ENCODE measurements at regions not wholly inside any gene's neighbourhood (a gene's known extent, or its start where the extent isn't known, plus 50 kb on each side); places are given as distances from the start of the nearest gene placed in this dataset.

- TF ChIP-seq CSDC2 (CRISPR knock-in tag; IDR thresholded peaks at IDR 0.05) (no peak), ZFP3 (CRISPR knock-in tag; IDR thresholded peaks at IDR 0.05) (no peak), ARNTL (CRISPR knock-in tag; IDR thresholded peaks at IDR 0.05; ENCODE audit: borderline replicate concordance, low read depth) (no peak), PATZ1 (CRISPR knock-in tag; IDR thresholded peaks at IDR 0.05; ENCODE audit: borderline replicate concordance) (no peak), ZFP30 (CRISPR knock-in tag; IDR thresholded peaks at IDR 0.05) (no peak), GLIS3 (CRISPR knock-in tag; IDR thresholded peaks at IDR 0.05) (no peak), ZNF8 (CRISPR knock-in tag; IDR thresholded peaks at IDR 0.05) (no peak)
Observed at GRCh38 chr12:112734859-112735695, 56.5 kb upstream of the RPH3A start.

Data from SK-N-SH treated with all-trans-retinoic acid at 6 μM for 48 hours (cell line).